ENCODE measurements at regions not wholly inside any gene's neighbourhood (a gene's known extent, or its start where the extent isn't known, plus 50 kb on each side); places are given as distances from the start of the nearest gene placed in this dataset.

DNA sequence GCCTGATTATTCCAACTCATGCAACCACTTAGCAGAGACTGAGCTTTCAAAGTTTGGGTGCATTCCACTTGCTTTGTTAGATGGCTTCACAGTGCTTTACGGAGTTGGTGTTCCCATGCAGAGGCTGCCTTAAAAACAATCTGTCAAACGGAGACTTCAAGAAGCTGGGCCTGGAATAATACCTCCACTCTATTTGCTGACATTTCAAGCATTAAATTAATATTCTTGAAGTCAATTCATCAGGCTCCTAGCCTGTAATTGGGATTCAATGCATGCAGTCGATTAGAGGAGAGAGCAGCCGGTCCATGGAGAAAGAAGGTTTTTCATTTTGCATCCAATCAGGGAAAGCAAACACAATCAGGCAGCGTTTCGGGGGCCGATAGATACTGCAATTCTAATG is 314.7 kb upstream of the PRKX start:
- dilution Hi-C loops (cut with MboI; ENCODE audit: extremely low pct_ligation_motif_present, low sequenced_read_pairs) = no loop called here

DNA sequence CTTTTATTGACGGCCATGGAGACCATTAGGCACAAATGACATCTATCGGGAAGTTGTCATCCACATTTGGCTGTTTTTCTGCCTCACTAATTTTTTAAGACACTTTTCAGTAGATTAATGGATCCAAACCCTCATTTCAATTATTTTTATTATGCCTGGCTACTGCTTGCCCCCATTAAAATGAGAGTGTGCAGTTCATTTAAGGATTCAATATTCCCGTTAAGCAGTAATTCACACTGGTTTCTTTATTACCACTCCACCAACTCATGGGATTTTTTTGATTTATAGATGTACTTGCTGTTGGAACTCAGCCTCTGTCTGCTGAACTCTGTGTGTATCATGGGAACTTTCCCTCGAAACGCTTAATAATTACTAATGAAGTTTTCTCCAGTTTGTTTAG is 291.8 kb upstream of the PRKX start:
- H3K4me1 ChIP-seq (ENCODE audit: control insufficient read depth, extremely low read depth, insufficient read depth, low read length) = no peaks in the 10 kb centered on the region
- H2AFZ ChIP-seq (ENCODE audit: control insufficient read depth, low read length) = no peak overlapping the region
- H3K9me3 ChIP-seq (ENCODE audit: control insufficient read depth, low read depth, low read length) = no peaks in the 10 kb centered on the region
- H3K79me2 ChIP-seq (ENCODE audit: control insufficient read depth, insufficient read depth, low read length) = no peaks in the 10 kb centered on the region
- H3K9ac ChIP-seq (ENCODE audit: control insufficient read depth, extremely low read depth, insufficient read depth, low read length) = no peak overlapping the region
- no peaks in the 10 kb centered on the region for H3K9me1 ChIP-seq (ENCODE audit: control insufficient read depth, extremely low read depth, insufficient read depth, low read length)
- no peaks in the 10 kb centered on the region for H4K20me1 ChIP-seq (ENCODE audit: control insufficient read depth, extremely low read depth, insufficient read depth, low read length)
- DNase-seq (ENCODE audit: low read depth, low spot score) (no peak), FAIRE-seq (no peak)
- no peak overlapping the region for H3K27ac ChIP-seq (ENCODE audit: control insufficient read depth, insufficient read depth, low read length)
- dilution Hi-C loops (cut with MboI; ENCODE audit: extremely low pct_ligation_motif_present, low sequenced_read_pairs) = no loop called here
- no peaks in the 10 kb centered on the region for H3K27me3 ChIP-seq (ENCODE audit: control insufficient read depth, extremely low read depth, insufficient read depth, low read length)
- H3K4me2 ChIP-seq (ENCODE audit: control insufficient read depth, extremely low read depth, insufficient read depth, low read depth, low read length) = no peak overlapping the region
- no peaks in the 10 kb centered on the region for H3K36me3 ChIP-seq (ENCODE audit: control insufficient read depth in 2 of 2, extremely low read depth in 1 of 2, insufficient read depth in 2 of 2, low read length in 2 of 2)
- H3K4me3 ChIP-seq (ENCODE audit: control insufficient read depth in 2 of 3, extremely low read depth in 1 of 3, insufficient read depth in 2 of 3, low read depth in 1 of 3, low read length in 3 of 3) = no peak overlapping the region
- TF ChIP-seq, protein P1, sequence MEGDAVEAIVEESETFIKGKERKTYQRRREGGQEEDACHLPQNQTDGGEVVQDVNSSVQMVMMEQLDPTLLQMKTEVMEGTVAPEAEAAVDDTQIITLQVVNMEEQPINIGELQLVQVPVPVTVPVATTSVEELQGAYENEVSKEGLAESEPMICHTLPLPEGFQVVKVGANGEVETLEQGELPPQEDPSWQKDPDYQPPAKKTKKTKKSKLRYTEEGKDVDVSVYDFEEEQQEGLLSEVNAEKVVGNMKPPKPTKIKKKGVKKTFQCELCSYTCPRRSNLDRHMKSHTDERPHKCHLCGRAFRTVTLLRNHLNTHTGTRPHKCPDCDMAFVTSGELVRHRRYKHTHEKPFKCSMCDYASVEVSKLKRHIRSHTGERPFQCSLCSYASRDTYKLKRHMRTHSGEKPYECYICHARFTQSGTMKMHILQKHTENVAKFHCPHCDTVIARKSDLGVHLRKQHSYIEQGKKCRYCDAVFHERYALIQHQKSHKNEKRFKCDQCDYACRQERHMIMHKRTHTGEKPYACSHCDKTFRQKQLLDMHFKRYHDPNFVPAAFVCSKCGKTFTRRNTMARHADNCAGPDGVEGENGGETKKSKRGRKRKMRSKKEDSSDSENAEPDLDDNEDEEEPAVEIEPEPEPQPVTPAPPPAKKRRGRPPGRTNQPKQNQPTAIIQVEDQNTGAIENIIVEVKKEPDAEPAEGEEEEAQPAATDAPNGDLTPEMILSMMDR (optimal IDR thresholded peaks at IDR 0.05 in 1 of 3, IDR thresholded peaks at IDR 0.05 in 1 of 3, conservative IDR thresholded peaks at IDR 0.05 in 1 of 3; ENCODE audit: extremely low read depth in 1 of 3, insufficient read depth in 2 of 3, low read length in 3 of 3) = no peak
- no peak for TF ChIP-seq EZH2 (IDR thresholded peaks at IDR 0.05; ENCODE audit: low read length)

More for the DNA sequence above, 314.7 kb upstream of the PRKX start:
- no peaks in the 10 kb centered on the region for H3K9me1 ChIP-seq (ENCODE audit: control insufficient read depth, extremely low read depth, insufficient read depth, low read length)
- H3K79me2 ChIP-seq (ENCODE audit: control insufficient read depth, insufficient read depth, low read length) = no peaks in the 10 kb centered on the region
- H3K36me3 ChIP-seq (ENCODE audit: control insufficient read depth in 2 of 2, extremely low read depth in 1 of 2, insufficient read depth in 2 of 2, low read length in 2 of 2) = no peaks in the 10 kb centered on the region
- H3K4me1 ChIP-seq (ENCODE audit: control insufficient read depth, extremely low read depth, insufficient read depth, low read length) = no peaks in the 10 kb centered on the region
- TF ChIP-seq EZH2 (IDR thresholded peaks at IDR 0.05; ENCODE audit: low read length) = no peak
- TF ChIP-seq, protein P1 (optimal IDR thresholded peaks at IDR 0.05 in 1 of 3, IDR thresholded peaks at IDR 0.05 in 1 of 3, conservative IDR thresholded peaks at IDR 0.05 in 1 of 3; ENCODE audit: extremely low read depth in 1 of 3, insufficient read depth in 2 of 3, low read length in 3 of 3) = no peak
- FAIRE-seq (no peak), DNase-seq (ENCODE audit: low read depth, low spot score) (no peak)
- H2AFZ ChIP-seq (ENCODE audit: control insufficient read depth, low read length) = no peak overlapping the region
- H3K9me3 ChIP-seq (ENCODE audit: control insufficient read depth, low read depth, low read length) = no peaks in the 10 kb centered on the region
- no peak overlapping the region for H3K4me2 ChIP-seq (ENCODE audit: control insufficient read depth, extremely low read depth, insufficient read depth, low read depth, low read length)
- no peaks in the 10 kb centered on the region for H4K20me1 ChIP-seq (ENCODE audit: control insufficient read depth, extremely low read depth, insufficient read depth, low read length)
- no peak overlapping the region for H3K4me3 ChIP-seq (ENCODE audit: control insufficient read depth in 2 of 3, extremely low read depth in 1 of 3, insufficient read depth in 2 of 3, low read depth in 1 of 3, low read length in 3 of 3)
- no peak overlapping the region for H3K27ac ChIP-seq (ENCODE audit: control insufficient read depth, insufficient read depth, low read length)
- no peaks in the 10 kb centered on the region for H3K27me3 ChIP-seq (ENCODE audit: control insufficient read depth, extremely low read depth, insufficient read depth, low read length)
- no peak overlapping the region for H3K9ac ChIP-seq (ENCODE audit: control insufficient read depth, extremely low read depth, insufficient read depth, low read length)
